Activated T-helper 2 cell treated with anti-CD3 and anti-CD28 coated beads, Interferon-gamma antibody, Interleukin-2, Interleukin-4, amounts not matched to agents 10 μg/mL and 5 μg/mL and 100 μg/mL, durations not matched to agents 14 hours and 24 hours and 36 hours (primary cell): ENCODE measurements at regions not wholly inside any gene's neighbourhood (a gene's known extent, or its start where the extent isn't known, plus 50 kb on each side); places are given as distances from the start of the nearest gene placed in this dataset.

Source experiments
- DNase-seq: peaks from one replicate; pipeline ENCODE4 v3.0.0; 2021; ENCODE audit warnings: low spot score
- H3K27ac Mint-ChIP-seq: one replicate; pipeline ENCODE4 v1.8.0; 2021; ENCODE audit warnings: mixed read lengths
- H3K27me3 Mint-ChIP-seq: one replicate; pipeline ENCODE4 v1.8.0; 2021; ENCODE audit warnings: low read depth, mixed read lengths
- H3K36me3 Mint-ChIP-seq: one replicate; pipeline ENCODE4 v1.8.0; 2021; ENCODE audit warnings: low read depth, mixed read lengths
- H3K4me1 Mint-ChIP-seq: one replicate; pipeline ENCODE4 v1.8.0; 2021; ENCODE audit warnings: low read depth, mixed read lengths
- H3K4me3 Mint-ChIP-seq: one replicate; pipeline ENCODE4 v1.8.0; 2021; ENCODE audit warnings: low read depth, mild to moderate bottlenecking, moderate library complexity, mixed read lengths
- H3K9me3 Mint-ChIP-seq: one replicate; pipeline ENCODE4 v1.8.0; 2021; ENCODE audit warnings: mixed read lengths
- intact Hi-C: fragments of 100-400 bp; cut with micrococcal nuclease; formaldehyde crosslinking; loops from one replicate; pipeline ENCODE4 v1.15.1; 2023

GRCh38 chr1:29827801-29828525, 591.6 kb downstream of the PTPRU start:
- intact Hi-C loops = no loop called here
- Mint-ChIP-seq H3K27ac (no peak overlapping the region), H3K4me1 (no peaks in the 10 kb centered on the region), H3K36me3 (no peaks in the 10 kb centered on the region), H3K9me3 (no peaks in the 10 kb centered on the region), H3K4me3 (no peak overlapping the region), H3K27me3 (no peaks in the 10 kb centered on the region)
- DNase-seq = no peak

GRCh38 chr1:29827237-29827750, 591.0 kb downstream of the PTPRU start:
- Mint-ChIP-seq H3K4me1 (no peaks in the 10 kb centered on the region), H3K9me3 (no peaks in the 10 kb centered on the region)

GRCh38 chr1:29826646-29827045, 590.3 kb downstream of the PTPRU start:
- H3K4me1 Mint-ChIP-seq = no peaks in the 10 kb centered on the region
- no peaks in the 10 kb centered on the region for H3K9me3 Mint-ChIP-seq
- no peaks in the 10 kb centered on the region for H3K36me3 Mint-ChIP-seq
- no peak overlapping the region for H3K27ac Mint-ChIP-seq
- intact Hi-C loops = no loop called here
- no peaks in the 10 kb centered on the region for H3K27me3 Mint-ChIP-seq
- no peak for DNase-seq
- H3K4me3 Mint-ChIP-seq = no peak overlapping the region

More at GRCh38 chr1:29827237-29827750, 591.0 kb downstream of the PTPRU start:
- no peak overlapping the region for H3K27ac Mint-ChIP-seq
- DNase-seq = no peak
- H3K27me3 Mint-ChIP-seq = no peaks in the 10 kb centered on the region
- no peak overlapping the region for H3K4me3 Mint-ChIP-seq
- intact Hi-C loops = no loop called here
- no peaks in the 10 kb centered on the region for H3K36me3 Mint-ChIP-seq

- H3K27me3 Mint-ChIP-seq = peaks cover 5% of the 10 kb centered on the region
Measured at GRCh38 chr1:29825941-29826415, 589.7 kb downstream of the PTPRU start.

GRCh38 chr1:29825274-29825940, 589.1 kb downstream of the PTPRU start:
- no peak overlapping the region for H3K27ac Mint-ChIP-seq
- intact Hi-C loops = no loop called here
- no peak overlapping the region for H3K4me3 Mint-ChIP-seq
- H3K36me3 Mint-ChIP-seq = no peaks in the 10 kb centered on the region
- H3K4me1 Mint-ChIP-seq = no peaks in the 10 kb centered on the region
- no peak for DNase-seq
- H3K9me3 Mint-ChIP-seq = no peaks in the 10 kb centered on the region
- peaks cover 7% of the 10 kb centered on the region for H3K27me3 Mint-ChIP-seq

More at GRCh38 chr1:29825941-29826415, 589.7 kb downstream of the PTPRU start:
- no peak for DNase-seq
- Mint-ChIP-seq H3K4me1 (no peaks in the 10 kb centered on the region), H3K27ac (no peak overlapping the region), H3K4me3 (no peak overlapping the region), H3K36me3 (no peaks in the 10 kb centered on the region), H3K9me3 (no peaks in the 10 kb centered on the region)
- intact Hi-C loops = no loop called here

GRCh38 chr1:29824511-29825273, 588.4 kb downstream of the PTPRU start:
- H3K4me3 Mint-ChIP-seq = no peak overlapping the region
- no peaks in the 10 kb centered on the region for H3K9me3 Mint-ChIP-seq
- H3K27ac Mint-ChIP-seq = no peak overlapping the region
- no peak for DNase-seq
- intact Hi-C loops = no loop called here
- no peaks in the 10 kb centered on the region for H3K4me1 Mint-ChIP-seq
- no peaks in the 10 kb centered on the region for H3K36me3 Mint-ChIP-seq
- H3K27me3 Mint-ChIP-seq = peaks cover 9% of the 10 kb centered on the region

- Mint-ChIP-seq H3K9me3 (no peaks in the 10 kb centered on the region), H3K27ac (no peak overlapping the region), H3K27me3 (peaks cover 12% of the 10 kb centered on the region), H3K4me3 (no peak overlapping the region), H3K36me3 (no peaks in the 10 kb centered on the region), H3K4me1 (no peaks in the 10 kb centered on the region)
- no peak for DNase-seq
- intact Hi-C loops = no loop called here
Measured at GRCh38 chr1:29824025-29824424, 587.7 kb downstream of the PTPRU start.

- no peaks in the 10 kb centered on the region for H3K9me3 Mint-ChIP-seq
- H3K4me1 Mint-ChIP-seq = no peaks in the 10 kb centered on the region
- intact Hi-C loops = no loop called here
- H3K4me3 Mint-ChIP-seq = no peak overlapping the region
- no peak for DNase-seq
- no peak overlapping the region for H3K27ac Mint-ChIP-seq
- H3K36me3 Mint-ChIP-seq = no peaks in the 10 kb centered on the region
- peaks cover 13% of the 10 kb centered on the region for H3K27me3 Mint-ChIP-seq
Measured at GRCh38 chr1:29823561-29823960, 587.2 kb downstream of the PTPRU start.

- Mint-ChIP-seq H3K4me1 (no peaks in the 10 kb centered on the region), H3K9me3 (no peaks in the 10 kb centered on the region), H3K27me3 (peaks cover 23% of the 10 kb centered on the region), H3K36me3 (no peaks in the 10 kb centered on the region), H3K4me3 (no peak overlapping the region), H3K27ac (no peak overlapping the region)
- intact Hi-C loops = no loop called here
- DNase-seq = no peak
Measured at GRCh38 chr1:29821605-29822004, 585.3 kb downstream of the PTPRU start.

GRCh38 chr1:29820401-29820800, 584.1 kb downstream of the PTPRU start:
- H3K36me3 Mint-ChIP-seq = no peaks in the 10 kb centered on the region
- DNase-seq = no peak
- intact Hi-C loops = no loop called here
- H3K27me3 Mint-ChIP-seq = peaks cover 29% of the 10 kb centered on the region
- no peaks in the 10 kb centered on the region for H3K9me3 Mint-ChIP-seq
- no peaks in the 10 kb centered on the region for H3K4me1 Mint-ChIP-seq
- H3K4me3 Mint-ChIP-seq = no peak overlapping the region
- H3K27ac Mint-ChIP-seq = no peak overlapping the region

GRCh38 chr1:29812408-29813135, 576.2 kb downstream of the PTPRU start:
- H3K27me3 Mint-ChIP-seq = peaks cover 15% of the 10 kb centered on the region
- intact Hi-C loops = no loop called here
- no peaks in the 10 kb centered on the region for H3K9me3 Mint-ChIP-seq
- no peaks in the 10 kb centered on the region for H3K36me3 Mint-ChIP-seq
- DNase-seq = no peak
- no peak overlapping the region for H3K27ac Mint-ChIP-seq
- H3K4me1 Mint-ChIP-seq = no peaks in the 10 kb centered on the region
- H3K4me3 Mint-ChIP-seq = no peak overlapping the region

GRCh38 chr1:29811727-29812407, 575.5 kb downstream of the PTPRU start:
- H3K36me3 Mint-ChIP-seq = no peaks in the 10 kb centered on the region
- H3K4me1 Mint-ChIP-seq = no peaks in the 10 kb centered on the region
- no peak for DNase-seq
- no peak overlapping the region for H3K27ac Mint-ChIP-seq
- H3K9me3 Mint-ChIP-seq = no peaks in the 10 kb centered on the region
- peaks cover 9% of the 10 kb centered on the region for H3K27me3 Mint-ChIP-seq
- intact Hi-C loops = no loop called here
- H3K4me3 Mint-ChIP-seq = no peak overlapping the region
